Ascending aorta (tissue), 2 donors: ENCODE measurements at regions not wholly inside any gene's neighbourhood (a gene's known extent, or its start where the extent isn't known, plus 50 kb on each side); places are given as distances from the start of the nearest gene placed in this dataset.

ENCODE experiments used
- DNase-seq, 2 donors: peaks; one replicate each; pipeline ENCODE4 v3.0.0-alpha.2; 2019; ENCODE audit warnings: low spot score in 2 of 2
- H3K27ac ChIP-seq, 2 donors: fragments of 200-600 bp; sonication (generic); one replicate each; pipeline ENCODE4 v1.5.1; 2016 to 2017; ENCODE audit warnings: mild to moderate bottlenecking in 1 of 2
- H3K27me3 ChIP-seq: fragments of 200-600 bp; sonication (generic); one replicate; pipeline ENCODE4 v1.5.1; 2017
- H3K36me3 ChIP-seq, 2 donors: fragments of 200-600 bp; sonication (generic); one replicate each; pipeline ENCODE4 v1.5.1; 2016
- H3K4me1 ChIP-seq, 2 donors: fragments of 200-600 bp; sonication (generic); one replicate each; pipeline ENCODE4 v1.5.1; 2016 to 2017; ENCODE audit warnings: mild to moderate bottlenecking in 1 of 2
- H3K4me3 ChIP-seq, 2 donors: fragments of 200-600 bp; sonication (generic); one replicate each; pipeline ENCODE4 v1.5.1; 2016 to 2017; ENCODE audit warnings: mild to moderate bottlenecking in 1 of 2
- H3K9me3 ChIP-seq, 2 donors: fragments of 200-600 bp; sonication (generic); one replicate each; pipeline ENCODE4 v1.5.1; 2016
- CTCF ChIP-seq, 3 experiments: fragments of 200-600 bp in 2 of 3; fragments of 450-650 bp in 1 of 3; sonication (generic) in 2 of 3; IDR thresholded peaks; one replicate each; pipeline ENCODE4 v1.5.1; 2016 to 2019; ENCODE audit warnings: antibody characterized with exemption in 3 of 3, mild to moderate bottlenecking in 1 of 3, moderate library complexity in 1 of 3
- intact Hi-C: fragments of 100-400 bp; cut with DNase I; formaldehyde crosslinking; loops from one replicate; pipeline ENCODE4 v1.15.1; 2023

GRCh38 chr20:39399463-39399862 is 437.3 kb downstream of the DHX35 start:
- TF ChIP-seq CTCF (IDR thresholded peaks at IDR 0.05), result no peak
- intact Hi-C loops, result no loop called here
- Histone ChIP-seq H3K4me3 (no peak overlapping the region), H3K27ac (no peak overlapping the region), H3K9me3 (no peaks in the 10 kb centered on the region), H3K36me3 (no peaks in the 10 kb centered on the region), H3K27me3 (no peaks in the 10 kb centered on the region), H3K4me1 (no peaks in the 10 kb centered on the region)
- DNase-seq, result no peak

- no peak for TF ChIP-seq CTCF (IDR thresholded peaks at IDR 0.05)
- Histone ChIP-seq H3K9me3 (no peaks in the 10 kb centered on the region), H3K4me3 (no peak overlapping the region), H3K27ac (no peak overlapping the region), H3K4me1 (no peaks in the 10 kb centered on the region), H3K36me3 (no peaks in the 10 kb centered on the region), H3K27me3 (no peaks in the 10 kb centered on the region)
- DNase-seq, result no peak
- intact Hi-C loops, result no loop called here
Observed at GRCh38 chr20:39398656-39399055, 436.5 kb downstream of the DHX35 start.

DNA sequence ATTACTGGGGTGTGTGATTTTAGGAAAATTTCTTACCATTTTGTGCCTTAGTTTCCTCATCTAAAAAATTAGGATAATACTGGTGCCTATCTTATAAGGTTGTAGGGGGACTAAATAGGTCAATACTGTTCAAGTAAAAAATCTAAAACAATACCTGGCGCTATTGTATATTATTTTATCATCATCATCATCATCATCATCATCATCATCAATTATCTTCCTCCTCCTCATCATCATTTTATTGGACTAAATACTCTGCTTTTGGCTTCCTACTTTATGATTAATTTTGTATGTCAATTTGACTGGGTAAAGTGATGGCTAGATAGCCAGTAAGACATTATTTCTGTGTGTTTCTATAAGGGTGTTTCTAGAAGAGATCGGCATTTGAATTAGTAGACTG is 435.5 kb downstream of the DHX35 start:
- DNase-seq, result no peak
- Histone ChIP-seq H3K4me3 (no peak overlapping the region), H3K27me3 (no peaks in the 10 kb centered on the region), H3K9me3 (no peaks in the 10 kb centered on the region), H3K4me1 (no peaks in the 10 kb centered on the region), H3K36me3 (no peaks in the 10 kb centered on the region), H3K27ac (no peak overlapping the region)
- intact Hi-C loops, result no loop called here
- no peak for TF ChIP-seq CTCF (IDR thresholded peaks at IDR 0.05)

DNA sequence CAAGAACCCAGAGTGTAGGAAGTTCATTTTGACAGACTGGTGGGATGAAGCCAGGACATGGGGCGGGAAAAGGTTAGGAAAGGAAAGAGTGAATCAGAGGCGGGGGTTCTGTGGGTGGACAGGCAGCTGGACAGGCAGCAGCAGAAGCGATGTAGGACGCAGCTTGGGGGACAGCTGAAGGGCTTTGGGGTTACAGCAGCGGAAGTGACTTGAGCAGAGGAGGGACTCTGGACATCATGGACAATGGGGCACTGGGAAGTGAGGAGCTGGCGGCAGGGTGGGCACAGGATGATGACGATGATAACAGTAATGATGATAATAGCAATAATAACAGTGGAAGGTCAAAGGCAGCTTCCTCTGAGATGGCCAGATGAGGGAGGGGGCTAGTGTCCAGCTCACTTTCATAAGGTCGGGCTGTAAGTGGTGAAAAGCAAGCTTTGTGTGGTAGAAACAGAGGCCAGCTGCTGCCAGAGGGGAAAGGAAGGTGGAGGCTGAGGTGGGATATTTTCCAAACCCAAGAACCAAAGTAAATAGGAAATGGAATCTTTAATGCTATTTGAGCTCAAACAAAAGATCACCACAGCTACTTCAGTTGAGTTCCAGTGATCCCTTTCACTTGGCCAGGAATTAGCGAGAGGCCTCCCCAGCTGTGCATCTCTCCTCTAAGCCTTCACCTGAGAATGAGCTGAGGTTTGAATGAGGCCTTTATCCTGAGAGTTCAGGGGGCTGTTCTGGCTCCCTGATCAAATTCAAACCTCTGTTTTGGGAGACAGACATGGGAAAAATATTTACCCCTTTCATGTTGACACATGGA is 433.5 kb downstream of the DHX35 start:
- no peaks in the 10 kb centered on the region for H3K36me3 ChIP-seq
- H3K4me1 ChIP-seq, result no peaks in the 10 kb centered on the region
- no peak overlapping the region for H3K4me3 ChIP-seq
- no peaks in the 10 kb centered on the region for H3K27me3 ChIP-seq
- no peak for DNase-seq
- intact Hi-C loops, result no loop called here
- no peaks in the 10 kb centered on the region for H3K9me3 ChIP-seq
- TF ChIP-seq CTCF (IDR thresholded peaks at IDR 0.05), result no peak
- no peak overlapping the region for H3K27ac ChIP-seq

GRCh38 chr20:39394461-39394860 is 432.3 kb downstream of the DHX35 start:
- Histone ChIP-seq H3K9me3 (no peaks in the 10 kb centered on the region), H3K4me1 (no peaks in the 10 kb centered on the region), H3K27ac (no peak overlapping the region), H3K36me3 (no peaks in the 10 kb centered on the region), H3K4me3 (no peak overlapping the region), H3K27me3 (no peaks in the 10 kb centered on the region)
- intact Hi-C loops, result no loop called here
- DNase-seq, result no peak
- TF ChIP-seq CTCF (IDR thresholded peaks at IDR 0.05), result no peak
